Esophagus squamous epithelium (tissue), 5 donors: ENCODE measurements at regions not wholly inside any gene's neighbourhood (a gene's known extent, or its start where the extent isn't known, plus 50 kb on each side); places are given as distances from the start of the nearest gene placed in this dataset.

Experiments
- DNase-seq: peaks from one replicate; lab custom pipeline; 2025; lab: John Stamatoyannopoulos, UW
- H3K27ac ChIP-seq, 4 donors: fragments of 200-600 bp; sonication (generic); one replicate each; pipeline ENCODE4 v1.5.1; 2016 to 2019; ENCODE audit warnings: mild to moderate bottlenecking in 1 of 4
- H3K27me3 ChIP-seq, 4 donors: fragments of 200-600 bp; sonication (generic); 1 replicate in 3 of 4; 2 replicates in 1 of 4; pipeline versions ENCODE4 v1.5.1 to v1.6.0; 2017 to 2021; ENCODE audit warnings: antibody characterized with exemption in 1 of 4
- H3K36me3 ChIP-seq, 3 donors: fragments of 200-600 bp; sonication (generic); one replicate each; pipeline ENCODE4 v1.5.1; 2016 to 2019
- H3K4me1 ChIP-seq, 3 donors: fragments of 200-600 bp; sonication (generic); one replicate each; pipeline ENCODE4 v1.5.1; 2017 to 2019
- H3K4me3 ChIP-seq, 4 donors: fragments of 200-600 bp; sonication (generic); 1 replicate in 3 of 4; 2 replicates in 1 of 4; pipeline ENCODE4 v1.5.1; 2016 to 2019; ENCODE audit warnings: mild to moderate bottlenecking in 2 of 4, moderate library complexity in 1 of 4
- H3K9me3 ChIP-seq, 3 donors: fragments of 200-600 bp; sonication (generic); one replicate each; pipeline ENCODE4 v1.5.1; 2016 to 2019
- CTCF ChIP-seq, 6 experiments: fragments of 450-650 bp in 4 of 6; fragments of 200-600 bp in 2 of 6; sonication (generic) in 2 of 6; IDR thresholded peaks; one replicate each; pipeline ENCODE4 v1.5.1; 2016 to 2019; ENCODE audit warnings: antibody characterized with exemption in 6 of 6, mild to moderate bottlenecking in 4 of 6, moderate library complexity in 4 of 6
- POLR2A ChIP-seq, 4 donors: fragments of 450-650 bp; IDR thresholded peaks; one replicate each; pipeline ENCODE4 v1.6.1; 2017; ENCODE audit warnings: antibody characterized with exemption in 4 of 4, mild to moderate bottlenecking in 4 of 4, moderate library complexity in 3 of 4
- WGBS, 2 donors: methylation state at CpG; one replicate each; pipeline ENCODE4 v1.1.5; 2018; 5-methylcytosine and 5-hydroxymethylcytosine counted together
- intact Hi-C: fragments of 100-400 bp; cut with DNase I; formaldehyde crosslinking; loops from one replicate; pipeline ENCODE4 v1.15.0; 2022
- donor health status: DM: yes; HTN: yes; CAD: no.

DNA sequence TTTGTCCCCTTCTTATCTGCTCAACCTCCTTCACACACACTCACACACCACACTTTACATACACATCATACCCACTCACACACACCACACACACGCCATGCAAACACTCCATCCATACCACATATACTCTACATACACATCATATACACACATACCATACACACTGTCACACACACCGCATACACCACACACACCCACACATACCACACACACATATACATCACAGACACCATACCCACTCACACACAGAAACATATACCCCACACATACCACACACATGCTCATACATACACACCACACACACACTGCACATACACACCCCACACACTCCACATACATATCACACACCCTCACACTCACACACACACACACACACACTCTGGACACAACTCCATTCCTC, 54.3 kb upstream of the ACP3 start:
- TF ChIP-seq CTCF (IDR thresholded peaks at IDR 0.05) = no peak
- TF ChIP-seq POLR2A (IDR thresholded peaks at IDR 0.05) = no peak
- no peaks in the 10 kb centered on the region for H3K27me3 ChIP-seq
- peak overlapping the region; percentile 22 to 81 (median 68) for H3K27ac ChIP-seq
- no peaks in the 10 kb centered on the region for H3K36me3 ChIP-seq
- no peak for DNase-seq
- H3K9me3 ChIP-seq = no peaks in the 10 kb centered on the region
- no peak overlapping the region for H3K4me3 ChIP-seq
- intact Hi-C loops = no loop called here
- H3K4me1 ChIP-seq = peaks cover 0 to 57% (median 0%) of the 10 kb centered on the region in 3 donors
- 94 to 97% methylated on average over 2 of the region's 2 CpGs for WGBS, 2 donors

DNA sequence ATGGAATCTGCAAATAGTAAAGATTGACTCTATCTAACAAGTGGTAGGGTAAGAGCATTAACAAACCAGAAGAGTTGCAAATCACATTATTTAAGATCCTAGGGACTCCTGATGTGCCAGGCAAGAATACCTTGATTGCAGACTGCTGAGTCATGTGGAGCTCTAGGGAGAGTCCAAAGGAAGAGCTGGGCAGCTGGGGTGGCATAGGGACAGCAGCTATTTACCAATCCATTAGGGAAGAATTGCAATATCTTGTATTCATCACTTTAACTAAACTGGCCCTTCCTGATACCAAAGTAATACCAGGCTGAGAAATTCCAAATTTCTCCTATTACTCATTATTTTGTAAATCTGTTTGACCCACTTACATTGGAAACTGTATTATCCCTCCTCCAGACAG, 52.2 kb upstream of the ACP3 start:
- H3K36me3 ChIP-seq = no peaks in the 10 kb centered on the region
- no peak overlapping the region for H3K4me3 ChIP-seq
- no peak for DNase-seq
- peak overlapping the region in 3 of 4 donors; percentile 3 to 81 (median 67) for H3K27ac ChIP-seq
- H3K9me3 ChIP-seq = no peaks in the 10 kb centered on the region
- no peaks in the 10 kb centered on the region for H3K27me3 ChIP-seq
- intact Hi-C loops = no loop called here
- H3K4me1 ChIP-seq = peaks cover 0 to 53% (median 0%) of the 10 kb centered on the region in 3 donors
- no peak for TF ChIP-seq CTCF (IDR thresholded peaks at IDR 0.05)
- no peak for TF ChIP-seq POLR2A (IDR thresholded peaks at IDR 0.05)

DNA sequence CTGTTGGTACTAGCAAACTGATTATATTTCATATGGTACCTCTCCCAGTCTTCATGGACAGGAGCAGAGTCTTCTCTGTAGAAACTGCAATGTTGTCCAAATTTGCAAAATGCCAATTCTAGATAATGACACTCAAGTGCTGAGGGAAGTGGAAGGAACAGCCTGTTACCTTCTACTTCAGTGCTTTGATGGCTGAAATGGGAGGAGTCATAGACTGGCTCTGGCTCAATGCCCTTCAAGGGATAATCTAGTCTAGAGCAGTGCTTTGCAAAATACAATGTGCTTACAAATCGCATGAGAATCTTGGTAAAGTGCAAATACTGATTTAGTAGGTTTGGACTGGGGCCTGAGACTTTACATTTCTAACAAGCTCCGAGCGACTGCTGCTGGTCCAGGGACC, 51.7 kb upstream of the ACP3 start:
- Histone ChIP-seq H3K9me3 (no peaks in the 10 kb centered on the region), H3K36me3 (no peaks in the 10 kb centered on the region), H3K4me1 (peaks cover 0 to 50% (median 0%) of the 10 kb centered on the region in 3 donors), H3K4me3 (no peak overlapping the region), H3K27ac (peak overlapping the region in 3 of 4 donors; percentile 3 to 81 (median 67)), H3K27me3 (no peaks in the 10 kb centered on the region)
- WGBS, 2 donors = 75 to 83% methylated on average over 3 of the region's 3 CpGs
- DNase-seq = no peak
- intact Hi-C loops = no loop called here
- TF ChIP-seq CTCF (IDR thresholded peaks at IDR 0.05) = no peak
- no peak for TF ChIP-seq POLR2A (IDR thresholded peaks at IDR 0.05)

DNA sequence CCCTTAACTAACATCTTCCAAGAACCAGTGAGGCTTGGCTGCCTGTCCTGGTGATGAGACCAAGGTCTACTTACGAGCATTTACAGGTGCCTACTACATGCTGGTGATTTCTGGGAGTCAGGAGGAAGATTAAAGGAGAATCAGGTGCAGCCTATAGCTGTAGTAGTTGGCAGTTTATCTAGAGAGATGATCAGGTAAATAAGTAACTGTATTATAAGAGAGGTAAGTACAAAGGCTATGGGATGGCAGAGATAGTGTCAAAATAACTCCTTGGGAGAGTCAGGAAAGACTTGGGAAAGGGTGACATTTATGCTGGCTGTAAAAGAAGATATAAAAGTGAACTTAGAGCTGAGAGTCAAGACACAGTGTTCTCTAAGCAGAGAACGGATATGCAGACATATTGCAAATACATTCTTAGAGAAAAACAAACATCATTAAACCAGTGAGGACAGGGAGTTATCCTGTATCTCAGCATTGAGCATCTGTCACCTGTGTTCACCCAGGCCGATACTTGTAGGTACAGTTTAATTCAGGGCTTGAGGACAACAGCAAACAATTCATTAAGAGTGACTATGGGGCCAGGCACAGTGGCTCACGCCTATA, 49.7 kb upstream of the ACP3 start:
- Histone ChIP-seq H3K27ac (no peak overlapping the region), H3K36me3 (no peaks in the 10 kb centered on the region), H3K4me1 (peaks cover 0 to 33% (median 0%) of the 10 kb centered on the region in 3 donors), H3K9me3 (no peaks in the 10 kb centered on the region), H3K4me3 (no peak overlapping the region), H3K27me3 (no peaks in the 10 kb centered on the region)
- WGBS, 2 donors = 86 to 87% methylated on average over 4 of the region's 4 CpGs
- TF ChIP-seq POLR2A (IDR thresholded peaks at IDR 0.05) = no peak
- no peak for TF ChIP-seq CTCF (IDR thresholded peaks at IDR 0.05)
- no peak for DNase-seq
- intact Hi-C loops = no loop called here
